C4-2B (cell line): ENCODE measurements at regions not wholly inside any gene's neighbourhood (a gene's known extent, or its start where the extent isn't known, plus 50 kb on each side); places are given as distances from the start of the nearest gene placed in this dataset.
A peak's percentile ranks its signal among the peaks of the same experiment; 100 is the strongest.

Experiments used
- CTCF ChIP-seq: fragments of 450-650 bp; conservative IDR thresholded peaks from 2 replicates; pipeline ENCODE4 v1.5.1; 2017; ENCODE audit warnings: mild to moderate bottlenecking
- ZFX ChIP-seq: fragments of 450-650 bp; IDR thresholded peaks from 2 replicates; pipeline ENCODE4 v1.6.1; 2017

- TF ChIP-seq CTCF (peak; percentile 99), ZFX (no peak)
Observed at GRCh38 chr7:130875265-130875741, 141.3 kb upstream of the KLF14 start.
